Endothelial cell of hepatic sinusoid (primary cell): ENCODE measurements at regions not wholly inside any gene's neighbourhood (a gene's known extent, or its start where the extent isn't known, plus 50 kb on each side); places are given as distances from the start of the nearest gene placed in this dataset.

ENCODE experiments used
- in situ Hi-C: cut with HindIII; loops from 2 replicates; pipeline ENCODE4 v1.10.0; 2017; ENCODE audit warnings: low sequenced_read_pairs

DNA sequence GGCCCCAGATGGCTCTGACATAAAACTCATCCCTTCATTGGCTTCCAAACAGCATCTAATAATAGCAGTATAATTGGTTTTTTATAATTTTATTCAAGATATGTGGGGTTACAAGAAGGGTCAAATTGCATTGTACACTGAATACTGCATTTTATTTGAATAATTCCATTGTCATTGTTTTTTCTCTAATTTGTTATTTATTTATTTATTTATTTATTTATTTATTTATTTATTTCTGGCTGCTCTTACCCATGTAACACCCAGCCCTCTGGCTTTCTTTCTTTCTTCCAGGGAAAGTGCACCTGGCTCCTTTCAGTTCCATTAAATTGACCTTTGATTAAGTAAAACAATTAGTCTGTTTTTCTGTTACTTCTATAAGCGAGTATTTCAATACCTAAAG, 210.1 kb downstream of the CDH9 start:
- in situ Hi-C loops: no loop called here

DNA sequence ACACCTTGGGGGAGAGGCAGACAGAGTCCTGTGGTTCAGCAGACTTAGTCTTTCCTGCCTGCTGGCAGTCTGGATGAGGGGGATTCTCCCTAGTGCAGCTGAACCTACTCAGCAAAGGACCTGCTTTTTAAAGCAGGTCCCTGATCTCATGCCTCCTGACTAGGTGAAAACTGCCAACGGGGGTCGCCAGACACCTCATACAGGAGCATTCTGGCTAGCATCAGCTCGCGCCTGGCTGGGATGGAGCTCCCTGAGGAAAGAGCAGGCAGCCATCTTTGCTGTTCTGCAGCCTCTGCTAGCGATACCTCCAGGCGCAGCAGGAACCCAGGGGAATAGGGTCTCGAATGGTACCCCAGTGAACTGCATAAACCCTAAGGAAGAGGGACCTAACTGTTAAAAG, 225.2 kb downstream of the CDH9 start:
- in situ Hi-C loops: no loop called here

DNA sequence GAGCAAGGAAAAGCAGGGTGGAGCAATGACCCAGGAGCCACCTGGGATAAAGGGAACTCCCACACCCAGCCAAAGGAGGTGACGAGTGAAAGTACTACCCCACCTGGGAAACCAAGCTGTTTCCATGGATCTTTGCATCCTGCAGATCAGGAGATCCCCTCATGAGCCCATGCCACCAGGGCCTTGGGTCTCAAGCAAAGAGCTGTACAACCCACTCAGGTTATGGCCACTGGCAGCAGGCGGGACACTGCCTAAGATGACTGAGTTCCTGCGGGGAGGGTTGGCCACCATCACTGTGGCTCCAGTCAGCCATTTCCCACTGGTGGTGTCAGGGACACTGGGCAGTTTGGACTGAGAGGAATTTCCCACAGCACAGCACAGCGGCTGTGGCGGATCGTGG, 225.7 kb downstream of the CDH9 start:
- in situ Hi-C loops: no loop called here

DNA sequence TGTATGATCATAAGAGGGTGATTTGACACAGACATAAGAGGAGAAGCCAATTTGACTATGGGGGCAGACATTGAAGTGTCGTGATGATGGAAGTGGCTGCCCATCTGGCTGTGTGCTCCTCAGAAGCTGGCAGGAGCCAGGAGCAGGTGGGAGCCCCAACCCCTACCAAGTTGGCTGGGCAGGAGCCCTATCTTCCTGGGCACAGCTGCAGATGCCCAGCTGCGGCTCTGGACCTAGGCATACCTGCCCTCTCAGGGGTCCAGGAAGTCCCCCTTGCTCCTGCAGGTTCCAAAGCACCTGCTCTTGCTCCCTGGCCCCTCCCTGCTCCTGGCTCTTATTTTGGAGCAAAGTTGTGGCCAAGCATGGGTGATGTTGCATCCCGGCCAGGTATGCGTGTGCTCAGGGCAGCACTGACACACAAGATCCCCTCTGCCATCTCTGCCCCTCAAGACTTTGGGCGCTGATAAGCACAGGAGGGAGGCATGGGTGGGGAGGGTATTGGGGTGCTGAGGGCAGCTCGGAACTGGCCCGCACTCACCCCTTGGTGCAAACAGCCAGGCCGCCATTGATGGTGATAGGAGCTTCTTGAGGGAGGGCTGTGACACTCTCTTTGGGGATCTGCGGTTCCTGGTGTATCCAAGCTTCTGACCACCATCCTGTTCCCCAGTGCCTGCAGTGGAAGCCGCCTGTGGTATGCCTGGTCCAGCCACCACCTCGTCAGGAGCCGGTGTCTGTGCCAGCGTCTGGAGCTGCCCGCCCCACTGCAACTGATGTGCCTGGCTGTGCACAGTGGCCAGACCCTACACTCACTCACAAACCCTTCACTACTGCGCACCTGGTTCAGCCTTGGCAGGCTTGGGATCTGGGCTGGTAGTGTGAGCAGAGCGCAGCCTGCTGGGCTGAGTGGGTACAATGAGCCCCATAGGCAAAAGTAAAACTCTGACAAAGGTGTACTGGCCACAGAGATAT, 230.9 kb downstream of the CDH9 start:
- in situ Hi-C loops: no loop called here

DNA sequence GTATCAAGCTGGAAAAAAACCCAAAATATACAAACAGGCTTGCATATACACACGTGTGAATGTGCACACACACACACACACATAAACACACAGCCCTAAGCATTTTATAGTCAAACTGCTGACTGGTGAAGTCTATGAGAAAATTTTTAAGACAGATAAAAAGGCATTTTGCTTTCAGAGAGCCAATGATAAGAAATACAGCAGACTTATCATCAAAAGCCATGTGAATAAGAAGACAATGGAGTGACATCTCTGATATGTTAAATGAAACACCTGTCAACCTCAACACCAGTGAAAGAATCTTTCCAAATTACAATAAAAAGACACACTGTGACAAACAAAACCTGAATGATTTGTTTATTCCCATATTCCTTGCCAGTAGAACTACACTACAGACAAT, 233.3 kb downstream of the CDH9 start:
- in situ Hi-C loops: no loop called here

DNA sequence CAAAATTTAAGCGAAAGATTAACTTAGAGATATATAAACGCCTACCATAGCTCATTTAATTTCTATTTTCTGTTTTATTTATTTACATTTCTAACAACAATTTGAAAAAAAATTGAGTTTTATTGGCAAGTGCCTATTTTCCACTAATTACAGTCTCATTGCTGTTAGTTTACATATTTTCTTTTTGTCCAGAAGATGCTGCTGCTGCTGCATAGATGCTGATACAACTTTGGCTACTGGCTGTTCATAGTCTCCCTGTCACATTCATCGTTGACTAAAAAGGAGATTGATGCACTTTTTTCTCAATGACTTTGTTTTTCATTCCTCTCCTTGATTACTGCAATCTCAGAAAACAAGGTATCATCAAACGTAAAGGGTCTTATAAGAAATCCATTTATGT, 235.4 kb downstream of the CDH9 start:
- in situ Hi-C loops: no loop called here

DNA sequence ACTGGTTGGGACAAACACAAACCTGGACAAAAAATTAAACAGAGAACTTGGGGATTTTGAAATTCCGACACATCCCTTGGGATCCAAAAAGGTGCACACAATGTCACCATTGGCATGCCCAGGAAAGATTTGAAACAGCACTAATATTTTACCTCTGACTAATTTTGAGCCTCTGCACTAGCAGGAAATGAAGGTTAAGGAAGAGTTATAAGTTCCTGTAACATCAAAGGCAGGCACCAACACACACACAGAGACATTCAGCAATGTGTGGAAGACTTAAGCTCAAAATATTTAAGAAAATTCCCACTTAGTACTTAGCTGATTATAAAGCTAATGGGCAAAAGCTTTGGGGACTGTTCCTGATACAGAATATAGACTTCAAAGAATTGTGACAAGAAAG, 247.0 kb downstream of the CDH9 start:
- in situ Hi-C loops: no loop called here

DNA sequence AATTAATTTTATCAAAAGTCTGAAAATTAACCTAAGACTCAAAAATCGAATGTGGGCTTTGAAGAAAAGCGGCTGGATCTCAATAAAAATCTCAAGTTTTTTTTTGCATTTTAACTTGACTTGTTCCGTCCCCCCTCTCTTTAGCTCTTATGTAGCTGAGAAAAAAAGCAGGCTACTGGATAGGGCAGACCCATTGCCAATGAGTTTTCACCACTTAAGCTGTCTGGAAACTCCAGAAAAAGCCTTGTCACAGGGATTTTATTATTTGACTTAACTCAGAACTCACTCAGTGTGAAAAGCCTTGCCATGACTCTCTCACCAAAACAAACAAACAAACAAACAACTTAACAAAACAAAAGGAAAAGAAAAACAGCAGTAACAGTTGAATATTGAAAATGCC, 247.4 kb downstream of the CDH9 start:
- in situ Hi-C loops: no loop called here

DNA sequence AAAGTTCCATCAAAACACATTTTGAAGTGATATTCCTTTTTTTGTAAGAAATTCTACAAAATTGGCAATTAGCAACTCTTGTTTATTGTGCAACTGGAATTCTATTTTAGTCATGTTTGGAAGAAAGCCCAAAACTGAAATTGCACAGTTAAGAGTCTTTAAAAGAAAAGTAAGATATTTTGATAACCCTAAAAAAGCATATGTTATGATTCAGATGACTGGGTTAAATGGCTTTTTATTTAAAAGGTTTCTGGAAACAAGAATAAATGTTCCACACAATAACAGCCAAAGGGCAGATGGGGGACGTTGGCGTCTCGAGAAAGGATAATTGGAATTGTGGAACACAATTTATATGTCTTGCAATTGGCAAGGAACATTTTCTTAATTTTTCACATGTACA, 275.2 kb downstream of the CDH9 start:
- in situ Hi-C loops: no loop called here

DNA sequence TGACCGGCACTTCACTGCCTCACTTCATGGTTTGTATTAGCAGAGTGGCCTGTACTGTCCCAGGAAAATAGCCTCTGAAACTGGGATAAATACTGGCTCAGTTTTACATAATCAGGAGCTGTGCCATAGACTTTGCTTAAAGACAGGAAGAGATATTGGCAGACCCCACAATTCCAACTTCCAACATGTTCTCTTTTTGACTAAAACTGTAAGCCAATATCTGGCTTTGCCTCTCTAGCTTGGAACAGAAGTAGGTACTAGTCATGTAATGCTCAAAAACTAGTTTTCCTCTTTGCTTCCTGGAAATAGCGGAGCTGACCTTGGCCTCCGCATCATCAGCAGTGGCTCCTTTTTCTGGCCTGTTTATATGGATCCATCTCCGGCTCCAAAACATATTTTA, 276.9 kb downstream of the CDH9 start:
- in situ Hi-C loops: no loop called here

DNA sequence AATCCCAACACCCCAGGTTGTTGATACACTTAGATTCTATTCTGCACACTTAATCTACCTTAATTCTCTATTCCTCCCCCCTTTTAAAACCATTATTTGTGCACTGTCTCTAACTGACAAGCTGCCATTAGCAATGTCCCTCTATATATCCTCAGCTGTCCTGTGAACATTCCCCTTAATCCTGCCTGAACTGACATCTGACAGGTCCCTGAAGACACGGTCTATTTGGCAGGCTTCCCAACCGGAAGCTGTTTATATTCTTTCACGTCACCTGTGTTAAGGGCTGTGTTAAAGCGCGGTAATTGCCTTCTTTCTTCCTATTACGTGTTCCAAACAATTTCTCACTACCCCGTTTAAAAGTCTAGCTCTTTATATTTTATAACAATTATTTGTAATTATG, 277.3 kb downstream of the CDH9 start:
- in situ Hi-C loops: no loop called here

DNA sequence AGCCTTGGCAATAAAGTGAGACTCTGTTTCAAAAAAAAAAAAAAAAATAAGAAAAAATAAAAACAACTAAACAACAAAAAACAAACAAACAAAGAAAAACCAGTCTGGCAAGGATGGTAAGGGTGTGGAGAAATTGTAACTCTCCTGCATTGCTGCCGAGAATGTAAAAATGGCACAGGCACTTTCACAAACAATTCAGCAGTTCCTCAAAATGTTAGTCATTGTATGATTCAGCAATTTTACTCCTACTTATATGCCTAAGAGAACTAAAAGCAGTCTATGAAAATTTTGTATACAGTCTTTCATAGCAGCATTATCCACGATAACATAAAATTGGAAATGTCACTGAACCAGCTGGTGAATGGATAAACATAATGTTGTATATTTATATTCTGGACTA, 280.4 kb downstream of the CDH9 start:
- in situ Hi-C loops: no loop called here

DNA sequence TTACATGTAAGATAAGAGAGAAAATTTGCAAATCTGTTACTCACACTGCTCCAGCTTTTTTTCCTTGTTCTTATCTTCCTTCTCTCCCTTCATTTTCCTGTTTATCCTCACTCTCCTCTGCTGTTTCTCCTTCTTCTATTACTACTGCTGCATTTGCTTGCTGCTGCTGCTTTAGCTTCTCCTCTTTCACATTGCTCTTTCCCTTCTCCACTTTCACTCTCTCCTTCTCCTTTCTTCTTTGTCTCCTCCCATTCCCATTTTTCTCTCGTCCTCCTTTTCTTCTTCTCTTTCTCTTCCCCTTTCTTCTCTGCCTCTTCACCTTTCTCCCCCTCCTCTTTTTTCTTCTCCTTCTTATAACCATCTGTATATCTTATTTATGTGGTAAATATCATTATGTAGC, 288.6 kb downstream of the CDH9 start:
- in situ Hi-C loops: no loop called here

DNA sequence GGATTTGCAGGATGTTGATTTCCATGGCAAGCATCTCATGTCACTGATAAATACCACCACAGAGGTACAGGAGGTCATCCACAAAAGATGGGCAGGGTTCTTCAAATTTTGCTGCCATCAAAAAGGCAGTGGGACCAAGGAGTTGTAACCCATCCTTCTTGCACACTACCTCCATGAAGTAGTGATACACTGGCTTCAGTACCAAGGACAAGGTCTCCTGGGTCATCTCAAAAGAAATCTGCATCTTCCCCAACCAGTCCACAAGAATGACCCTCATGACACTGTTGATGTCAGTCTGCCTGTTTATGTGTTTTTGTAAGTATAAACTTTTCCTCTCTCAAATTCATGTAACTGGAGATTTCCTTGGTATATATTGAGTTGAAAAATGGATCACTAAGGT, 298.2 kb downstream of the CDH9 start:
- in situ Hi-C loops: no loop called here

DNA sequence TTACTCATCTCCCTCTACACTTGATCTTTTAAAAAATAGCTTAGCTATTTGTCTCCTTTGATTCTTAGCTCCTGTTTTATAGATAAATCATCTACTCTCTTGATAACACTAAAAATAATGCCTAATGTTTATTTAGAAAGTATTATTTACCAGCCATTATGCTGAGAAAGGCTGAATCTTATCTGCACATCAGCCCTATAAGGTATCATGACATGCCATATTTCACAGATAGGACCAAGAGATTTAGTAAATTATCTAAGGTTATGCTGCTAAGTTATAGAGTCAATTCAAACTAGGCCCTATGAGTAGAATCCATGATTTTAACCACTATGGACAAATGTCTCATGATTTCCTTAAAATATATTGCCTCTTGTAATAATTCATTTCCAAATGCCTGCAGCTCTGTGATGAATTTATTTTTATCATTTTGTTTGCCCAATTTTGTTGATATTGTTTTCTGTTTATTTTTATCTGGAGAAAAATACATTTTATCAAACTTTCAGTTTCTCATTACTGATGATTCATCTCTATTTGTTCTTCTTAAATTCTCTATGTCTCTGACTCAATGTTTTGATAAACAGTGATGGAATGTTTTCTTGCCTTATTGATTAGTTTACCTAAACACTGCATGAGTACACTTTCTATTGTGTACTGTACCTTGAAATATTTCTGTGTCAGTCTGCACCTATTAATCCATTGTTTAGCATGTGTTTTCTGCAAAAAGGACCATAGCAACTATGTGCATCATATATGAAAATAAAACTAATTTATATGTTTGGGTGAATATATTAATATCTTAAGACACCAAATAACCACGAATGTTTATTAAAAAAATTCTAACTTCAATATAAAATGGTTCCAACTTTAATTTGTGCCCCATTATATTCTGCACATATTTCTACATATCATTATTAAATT, 300.8 kb downstream of the CDH9 start:
- in situ Hi-C loops: no loop called here

DNA sequence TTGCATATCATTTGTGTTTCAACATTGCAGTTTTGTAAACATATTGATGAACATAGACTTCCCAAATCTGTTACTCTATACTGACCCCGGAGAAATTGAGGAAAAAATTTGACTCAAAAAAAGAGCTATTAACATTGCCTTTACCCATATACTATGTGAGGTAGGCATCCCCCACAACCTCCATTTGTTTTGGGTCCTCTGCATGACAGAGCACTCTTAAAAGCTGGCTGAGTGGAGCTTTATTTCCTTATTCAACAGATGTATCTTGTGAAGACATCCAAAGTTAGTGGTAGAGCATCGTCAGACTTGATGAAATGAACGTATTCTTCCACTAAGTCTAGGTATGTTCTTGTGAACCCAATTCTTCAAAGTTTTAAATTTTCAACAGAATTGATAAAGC, 310.5 kb downstream of the CDH9 start:
- in situ Hi-C loops: no loop called here

DNA sequence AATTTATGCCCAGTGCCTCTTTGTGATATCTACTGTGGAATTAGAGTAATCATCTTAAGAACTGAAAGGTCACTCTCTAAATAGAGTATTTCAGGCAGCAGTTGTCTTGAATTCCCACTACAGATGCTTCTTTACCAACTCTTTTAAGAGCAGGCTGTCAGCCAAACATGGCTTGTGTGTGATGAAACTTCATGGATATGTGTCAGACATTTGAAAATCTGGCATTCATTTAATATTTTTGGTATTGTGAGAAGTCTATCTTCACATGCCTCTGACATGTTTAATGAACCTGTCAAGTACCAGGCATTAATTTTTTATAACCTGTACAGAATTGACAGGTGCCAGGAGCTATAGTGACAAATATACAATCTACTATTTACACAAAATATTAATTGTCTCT, 318.6 kb downstream of the CDH9 start:
- in situ Hi-C loops: no loop called here

DNA sequence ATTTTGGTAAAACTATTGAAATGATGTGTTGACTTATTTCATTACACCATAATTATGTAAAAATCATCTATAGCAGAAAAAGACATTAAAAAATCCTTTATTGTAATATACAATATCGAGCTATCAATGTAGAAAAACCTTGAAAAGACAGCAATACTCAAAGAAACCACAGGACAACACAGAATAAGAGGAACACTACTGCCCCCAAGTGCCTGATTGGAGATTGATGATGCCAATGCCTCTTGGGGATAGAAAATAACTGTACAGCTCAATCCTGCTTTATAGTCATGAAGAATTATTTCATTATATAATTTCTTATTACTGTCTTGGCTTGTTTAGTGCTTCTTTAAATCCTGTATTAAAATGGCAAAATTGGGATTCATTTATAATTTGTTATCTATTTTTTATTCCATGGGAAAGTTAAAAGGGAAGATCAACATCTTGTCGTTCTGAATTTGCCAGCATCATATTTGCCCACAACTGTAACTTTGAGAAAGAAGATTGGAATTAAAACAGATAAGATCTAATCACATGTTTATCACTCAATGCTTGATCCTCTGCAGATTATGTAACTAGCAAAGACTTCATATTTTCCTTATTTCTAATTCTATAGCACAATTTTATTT, 337.5 kb downstream of the CDH9 start:
- in situ Hi-C loops: no loop called here

DNA sequence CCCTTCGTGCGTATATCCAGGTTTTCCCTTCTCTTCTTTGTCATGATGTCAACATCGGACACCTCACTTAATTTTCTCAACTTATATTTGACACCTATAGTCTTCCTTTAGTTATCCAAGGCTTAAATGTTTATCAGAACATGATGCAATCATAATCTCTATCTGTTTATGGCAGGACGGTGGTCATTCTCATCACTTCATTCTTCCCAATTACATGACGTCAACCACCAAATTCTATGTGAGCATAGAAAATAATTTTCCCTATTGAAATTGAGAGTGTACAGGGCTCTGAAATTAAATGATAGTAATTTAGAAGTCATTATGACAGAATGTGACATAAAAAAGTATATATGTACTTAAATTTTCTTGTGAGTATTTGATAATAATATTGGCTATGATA, 345.4 kb downstream of the CDH9 start:
- in situ Hi-C loops: no loop called here

DNA sequence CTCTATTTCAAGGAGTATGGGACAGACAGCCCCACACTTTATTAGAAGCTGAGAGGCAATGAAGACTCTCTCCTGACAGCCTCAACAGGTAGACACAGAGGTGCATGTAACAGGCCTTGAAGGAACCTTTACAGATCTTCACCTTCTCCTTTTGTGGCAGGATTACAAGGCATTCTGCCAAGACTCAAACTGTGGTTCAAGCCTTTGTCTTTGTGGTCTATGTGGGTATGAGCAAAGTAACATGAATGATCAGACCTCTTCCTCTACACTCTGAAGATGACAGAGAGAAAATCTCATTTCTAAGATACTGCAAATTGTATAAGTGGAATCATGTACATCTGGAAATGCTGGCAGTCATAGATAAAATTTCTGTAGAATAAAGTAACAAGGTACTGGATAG, 346.9 kb downstream of the CDH9 start:
- in situ Hi-C loops: no loop called here

DNA sequence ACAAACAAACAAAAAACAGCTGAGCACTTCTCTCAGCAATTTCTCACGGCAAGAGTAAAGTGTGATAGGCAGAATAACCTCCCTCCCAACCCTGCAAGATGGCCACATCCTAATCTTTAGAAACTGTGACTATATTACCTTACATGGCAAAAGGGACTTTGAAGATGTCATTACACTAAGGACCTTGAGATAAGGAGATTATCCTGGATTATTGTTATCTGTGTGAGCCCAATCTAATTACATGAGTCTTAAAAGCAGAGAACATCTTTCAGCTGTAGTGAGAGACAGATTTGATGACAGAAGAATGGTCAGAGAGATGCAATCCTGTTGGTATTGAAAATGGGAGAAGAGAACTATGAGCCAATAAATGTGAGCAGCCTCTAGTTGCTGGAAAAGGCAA, 347.9 kb downstream of the CDH9 start:
- in situ Hi-C loops: no loop called here
